ENCODE measurements at regions not wholly inside any gene's neighbourhood (a gene's known extent, or its start where the extent isn't known, plus 50 kb on each side); places are given as distances from the start of the nearest gene placed in this dataset.

GRCh38 chr13:61052175-61052574 lies 363.5 kb downstream of the PCDH20 start:
- TF ChIP-seq CTCF (IDR thresholded peaks at IDR 0.05; ENCODE audit: insufficient read depth, missing control alignments): no peak
- DNase-seq (ENCODE audit: insufficient read length, low spot score): no peak
- no peak for FAIRE-seq

- no peak for TF ChIP-seq CTCF (IDR thresholded peaks at IDR 0.05; ENCODE audit: insufficient read depth, missing control alignments)
- no peak for DNase-seq (ENCODE audit: insufficient read length, low spot score)
- no peak for FAIRE-seq
Observed at GRCh38 chr13:61045251-61045650, 370.4 kb downstream of the PCDH20 start.

GRCh38 chr13:61040181-61040580 lies 375.5 kb downstream of the PCDH20 start:
- FAIRE-seq: no peak
- TF ChIP-seq CTCF (IDR thresholded peaks at IDR 0.05; ENCODE audit: insufficient read depth, missing control alignments): no peak

DNA sequence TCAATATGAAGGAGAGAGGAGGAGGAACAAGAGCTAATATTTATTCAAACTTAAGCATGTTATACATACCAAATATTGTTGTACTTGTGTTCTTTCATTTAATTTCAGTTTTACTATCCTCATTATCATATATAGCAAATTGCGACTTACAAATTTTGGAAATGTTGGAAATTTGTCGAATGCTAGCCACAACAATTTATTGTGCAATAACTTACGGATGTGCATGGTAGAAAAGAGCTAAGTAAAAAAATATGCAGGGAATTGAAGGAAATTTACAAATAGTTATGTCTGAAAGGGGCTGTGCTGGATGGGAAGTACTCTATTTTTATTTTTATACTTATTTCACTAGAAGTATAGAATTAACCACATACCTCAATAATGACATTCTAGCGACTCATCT lies 376.3 kb downstream of the PCDH20 start:
- no peak for TF ChIP-seq CTCF (IDR thresholded peaks at IDR 0.05; ENCODE audit: insufficient read depth, missing control alignments)
- DNase-seq (ENCODE audit: insufficient read length, low spot score): no peak
- FAIRE-seq: no peak

More at GRCh38 chr13:61040181-61040580, 375.5 kb downstream of the PCDH20 start:
- DNase-seq (ENCODE audit: insufficient read length, low spot score): no peak

DNA sequence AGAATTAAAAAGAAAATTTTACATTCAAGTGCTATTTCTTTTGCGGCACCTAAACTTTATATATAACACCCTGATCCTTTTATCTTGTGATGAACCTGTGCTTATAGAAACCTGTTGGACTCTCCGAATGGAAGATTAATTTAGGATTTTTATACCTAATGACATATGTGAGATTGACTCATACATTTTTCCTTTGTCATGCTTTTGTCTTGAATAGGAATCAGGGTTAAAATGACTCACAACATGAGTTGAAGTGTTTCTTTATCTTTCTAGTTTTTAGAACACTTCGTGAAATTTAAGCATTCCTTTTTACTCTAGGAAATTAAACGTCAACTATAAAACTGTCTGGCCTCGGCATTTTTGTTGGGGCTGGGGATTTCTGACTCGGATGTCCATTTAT lies 378.9 kb downstream of the PCDH20 start:
- FAIRE-seq: no peak
- TF ChIP-seq CTCF (IDR thresholded peaks at IDR 0.05; ENCODE audit: insufficient read depth, missing control alignments): no peak

GRCh38 chr13:61030445-61030844 lies 385.2 kb downstream of the PCDH20 start:
- no peak for TF ChIP-seq CTCF (IDR thresholded peaks at IDR 0.05; ENCODE audit: insufficient read depth, missing control alignments)
- no peak for DNase-seq (ENCODE audit: insufficient read length, low spot score)
- no peak for FAIRE-seq

More for the DNA sequence above, 378.9 kb downstream of the PCDH20 start:
- no peak for DNase-seq (ENCODE audit: insufficient read length, low spot score)

DNA sequence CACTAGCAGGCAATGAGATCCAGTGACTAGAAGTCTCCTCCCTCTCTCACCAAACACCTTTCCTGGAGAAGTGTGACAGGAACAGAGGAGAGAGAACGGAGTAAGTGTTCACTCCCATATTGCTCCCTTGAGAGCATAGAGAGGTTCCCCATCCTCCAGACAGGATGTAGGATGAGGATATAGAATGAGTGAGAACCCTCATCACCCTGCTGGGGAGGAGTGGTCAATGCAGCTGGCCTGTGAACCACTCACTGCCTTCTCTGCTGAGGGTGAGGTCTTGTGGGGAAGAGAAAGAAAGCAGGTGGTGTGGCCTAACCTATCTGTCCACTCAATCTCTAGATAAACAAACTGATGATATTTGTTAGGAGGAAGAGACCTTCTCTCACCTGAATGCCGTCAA lies 386.6 kb downstream of the PCDH20 start:
- DNase-seq (ENCODE audit: insufficient read length, low spot score) (no peak), FAIRE-seq (no peak)
- no peak for TF ChIP-seq CTCF (IDR thresholded peaks at IDR 0.05; ENCODE audit: insufficient read depth, missing control alignments)

All from D721Med (cell line).